ENCODE measurements at regions not wholly inside any gene's neighbourhood (a gene's known extent, or its start where the extent isn't known, plus 50 kb on each side); places are given as distances from the start of the nearest gene placed in this dataset.
"Not testable (repeated sequence)": the region's sequence is repeated elsewhere in the genome, so short reads cannot be mapped to it uniquely, and the experiment has no call there.

- Histone ChIP-seq H2AFZ (ENCODE audit: low read length) (no peak overlapping the region), H3K27ac (ENCODE audit: low read length) (no peak overlapping the region), H3K9ac (ENCODE audit: low read length) (no peak overlapping the region), H3K36me3 (ENCODE audit: low read depth, low read length) (no peaks in the 10 kb centered on the region), H3K9me3 (ENCODE audit: low read length) (peaks cover 20% of the 10 kb centered on the region; the same call in 1 of the 2 replicates), H3F3A (ENCODE audit: low read length, unreplicated experiment) (no peaks in the 10 kb centered on the region), H3K27me3 (ENCODE audit: low read length) (no peaks in the 10 kb centered on the region), H3K9me2 (replicated peaks; ENCODE audit: low read length) (no peaks in the 10 kb centered on the region), H3K79me2 (ENCODE audit: low read length) (no peaks in the 10 kb centered on the region), H3K4me2 (ENCODE audit: low read length) (no peak overlapping the region), H3K4me1 (ENCODE audit: insufficient read depth, low read length) (no peaks in the 10 kb centered on the region), H3K4me3 (ENCODE audit: low read length) (no peak overlapping the region), H4K20me1 (ENCODE audit: low read length) (no peaks in the 10 kb centered on the region)
- BruUV-seq (replicated peaks) = no TSS peak
- TF ChIP-seq CTCF (conservative IDR thresholded peaks at IDR 0.05; ENCODE audit: low read depth, low read length) (no peak), EZH2 (IDR thresholded peaks at IDR 0.05; ENCODE audit: low read length, unreplicated experiment) (no peak), EZH2phosphoT487 (IDR thresholded peaks at IDR 0.05; ENCODE audit: borderline replicate concordance, low read length) (no peak)
- ChIA-PET CTCF (no interaction called here), POLR2A (ENCODE audit: unreplicated experiment) (no interaction called here)
- DNase-seq (no peak), ATAC-seq (no peak)
- intact Hi-C loops (cut with micrococcal nuclease) = no loop called here
Observed at GRCh38 chr14:25820368-25820767, 770.4 kb upstream of the STXBP6 start.

- ATAC-seq; DNase-seq; H3K4me3 ChIP-seq (ENCODE audit: low read length); H3F3A ChIP-seq (ENCODE audit: low read length, unreplicated experiment); H3K79me2 ChIP-seq (ENCODE audit: low read length); H3K9ac ChIP-seq (ENCODE audit: low read length); intact Hi-C loops (cut with micrococcal nuclease); H3K36me3 ChIP-seq (ENCODE audit: low read depth, low read length); H3K4me1 ChIP-seq (ENCODE audit: insufficient read depth, low read length); H3K4me2 ChIP-seq (ENCODE audit: low read length); BruUV-seq (replicated peaks); POLR2A ChIA-PET (ENCODE audit: unreplicated experiment); H3K27me3 ChIP-seq (ENCODE audit: low read length); H3K9me2 ChIP-seq (replicated peaks; ENCODE audit: low read length); H2AFZ ChIP-seq (ENCODE audit: low read length); H3K27ac ChIP-seq (ENCODE audit: low read length); CTCF ChIA-PET; H4K20me1 ChIP-seq (ENCODE audit: low read length): not testable (repeated sequence)
- H3K9me3 ChIP-seq (ENCODE audit: low read length) = peaks cover 24% of the 10 kb centered on the region; the same call in 1 of the 2 replicates
Observed at GRCh38 chr14:25814622-25815021, 764.7 kb upstream of the STXBP6 start.

- Histone ChIP-seq H3K9ac (ENCODE audit: low read length) (no peak overlapping the region), H3K4me2 (ENCODE audit: low read length) (no peak overlapping the region), H3K27ac (ENCODE audit: low read length) (no peak overlapping the region), H2AFZ (ENCODE audit: low read length) (no peak overlapping the region), H4K20me1 (ENCODE audit: low read length) (no peaks in the 10 kb centered on the region), H3K36me3 (ENCODE audit: low read depth, low read length) (no peaks in the 10 kb centered on the region), H3K27me3 (ENCODE audit: low read length) (no peaks in the 10 kb centered on the region), H3K4me1 (ENCODE audit: insufficient read depth, low read length) (no peaks in the 10 kb centered on the region), H3K9me3 (ENCODE audit: low read length) (peaks cover 33% of the 10 kb centered on the region), H3K4me3 (ENCODE audit: low read length) (no peak overlapping the region), H3K9me2 (replicated peaks; ENCODE audit: low read length) (no peaks in the 10 kb centered on the region), H3F3A (ENCODE audit: low read length, unreplicated experiment) (no peaks in the 10 kb centered on the region), H3K79me2 (ENCODE audit: low read length) (no peaks in the 10 kb centered on the region)
- no peak for ATAC-seq
- no peak for DNase-seq
- intact Hi-C loops (cut with micrococcal nuclease) = no loop called here
- no TSS peak for BruUV-seq (replicated peaks)
- POLR2A ChIA-PET (ENCODE audit: unreplicated experiment) = no interaction called here
- TF ChIP-seq EZH2phosphoT487 (IDR thresholded peaks at IDR 0.05; ENCODE audit: borderline replicate concordance, low read length) (no peak), CTCF (conservative IDR thresholded peaks at IDR 0.05; ENCODE audit: low read depth, low read length) (no peak), EZH2 (IDR thresholded peaks at IDR 0.05; ENCODE audit: low read length, unreplicated experiment) (no peak)
- CTCF ChIA-PET = no interaction called here
Observed at GRCh38 chr14:25803386-25804018, 753.6 kb upstream of the STXBP6 start.
